Calu3 (cell line): ENCODE measurements at regions not wholly inside any gene's neighbourhood (a gene's known extent, or its start where the extent isn't known, plus 50 kb on each side); places are given as distances from the start of the nearest gene placed in this dataset.
"Not testable (repeated sequence)": the region's sequence is repeated elsewhere in the genome, so short reads cannot be mapped to it uniquely, and the experiment has no call there.

ENCODE experiments used
- BruUV-seq: library from RNA; stranded (reverse); fragments of 400-500 nt; replicated peaks from 2 replicates; lab custom pipeline; 2021; lab: Mats Ljungman, UMichigan
- CTCF ChIA-PET: fragments of 300-600 bp; sonication (Branson Sonifier 250); formaldehyde crosslinking; loops from one replicate; lab custom pipeline; 2022; ENCODE audit warnings: antibody characterized with exemption; lab: Charles Lee
- DNase-seq: peaks from one replicate; pipeline ENCODE4 v3.0.0; 2022
- H3K27ac Mint-ChIP-seq: one replicate; pipeline ENCODE4 v1.8.0; 2022; ENCODE audit warnings: mixed read lengths; ENCODE audit not compliant: unreplicated experiment
- H3K27me3 Mint-ChIP-seq: one replicate; pipeline ENCODE4 v1.8.0; 2022; ENCODE audit warnings: mixed read lengths; ENCODE audit not compliant: unreplicated experiment
- H3K36me3 Mint-ChIP-seq: one replicate; pipeline ENCODE4 v1.8.0; 2022; ENCODE audit warnings: mild to moderate bottlenecking, moderate library complexity, mixed read lengths; ENCODE audit not compliant: insufficient read depth, unreplicated experiment
- H3K4me1 Mint-ChIP-seq: one replicate; pipeline ENCODE4 v1.8.0; 2022; ENCODE audit warnings: mild to moderate bottlenecking, low read depth, mixed read lengths; ENCODE audit not compliant: unreplicated experiment
- H3K4me3 Mint-ChIP-seq: one replicate; pipeline ENCODE4 v1.8.0; 2022; ENCODE audit warnings: mild to moderate bottlenecking, low read depth, moderate library complexity, mixed read lengths; ENCODE audit not compliant: unreplicated experiment
- H3K9me3 Mint-ChIP-seq: one replicate; pipeline ENCODE4 v1.8.0; 2022; ENCODE audit warnings: low read depth, mixed read lengths; ENCODE audit not compliant: unreplicated experiment
- CTCF ChIP-seq: fragments of 200-600 bp; IDR thresholded peaks from one replicate; pipeline ENCODE4 v1.8.0; 2022; ENCODE audit warnings: antibody characterized with exemption; ENCODE audit not compliant: unreplicated experiment
- intact Hi-C: fragments of 100-400 bp; cut with micrococcal nuclease; formaldehyde crosslinking; loops from one replicate; pipeline ENCODE4 v1.10.0; 2022; ENCODE audit not compliant: unreplicated experiment

- H3K4me3 Mint-ChIP-seq, intact Hi-C loops, BruUV-seq, H3K27ac Mint-ChIP-seq, H3K27me3 Mint-ChIP-seq, H3K9me3 Mint-ChIP-seq, DNase-seq, H3K4me1 Mint-ChIP-seq, CTCF ChIA-PET, H3K36me3 Mint-ChIP-seq: not testable (repeated sequence)
These were observed 99.2 kb upstream of the TERB2 start for GRCh38 chr15:44857164-44857710.

- intact Hi-C loops, H3K9me3 Mint-ChIP-seq, CTCF ChIA-PET, H3K27ac Mint-ChIP-seq, H3K36me3 Mint-ChIP-seq, H3K4me3 Mint-ChIP-seq, H3K27me3 Mint-ChIP-seq, BruUV-seq, H3K4me1 Mint-ChIP-seq, DNase-seq: not testable (repeated sequence)
These were observed 97.4 kb upstream of the TERB2 start for GRCh38 chr15:44859088-44859487.

GRCh38 chr15:44860168-44860567 lies 96.3 kb upstream of the TERB2 start:
- H3K4me3 Mint-ChIP-seq, CTCF ChIA-PET, DNase-seq, H3K36me3 Mint-ChIP-seq, H3K4me1 Mint-ChIP-seq, intact Hi-C loops, H3K9me3 Mint-ChIP-seq, BruUV-seq, H3K27me3 Mint-ChIP-seq, H3K27ac Mint-ChIP-seq: not testable (repeated sequence)

GRCh38 chr15:44861439-44861910 lies 95.0 kb upstream of the TERB2 start:
- H3K4me1 Mint-ChIP-seq = peaks cover 9% of the 10 kb centered on the region
- BruUV-seq = no TSS peak
- DNase-seq = no peak
- intact Hi-C loops = no loop called here
- H3K27me3 Mint-ChIP-seq = peaks cover 5% of the 10 kb centered on the region
- H3K4me3 Mint-ChIP-seq = no peak overlapping the region
- peaks cover 5% of the 10 kb centered on the region for H3K36me3 Mint-ChIP-seq
- CTCF ChIA-PET = no interaction called here
- H3K9me3 Mint-ChIP-seq = no peaks in the 10 kb centered on the region
- TF ChIP-seq CTCF = no peak
- no peak overlapping the region for H3K27ac Mint-ChIP-seq

- Mint-ChIP-seq H3K36me3 (peaks cover 5% of the 10 kb centered on the region), H3K4me3 (no peak overlapping the region), H3K9me3 (peaks cover 1% of the 10 kb centered on the region), H3K4me1 (peaks cover 9% of the 10 kb centered on the region), H3K27me3 (peaks cover 10% of the 10 kb centered on the region), H3K27ac (no peak overlapping the region)
- no peak for TF ChIP-seq CTCF
- CTCF ChIA-PET = no interaction called here
- intact Hi-C loops = no loop called here
- BruUV-seq = no TSS peak
- DNase-seq = no peak
These were observed 94.6 kb upstream of the TERB2 start for GRCh38 chr15:44861917-44862316.

- H3K4me1 Mint-ChIP-seq, H3K9me3 Mint-ChIP-seq, intact Hi-C loops, H3K36me3 Mint-ChIP-seq, H3K4me3 Mint-ChIP-seq, CTCF ChIA-PET, BruUV-seq: not testable (repeated sequence)
- peaks cover 19% of the 10 kb centered on the region for H3K27me3 Mint-ChIP-seq
- peak overlapping the region; percentile 29 for H3K27ac Mint-ChIP-seq
- peak; percentile 26 for DNase-seq
These were observed 93.6 kb upstream of the TERB2 start for GRCh38 chr15:44862866-44863265.

- CTCF ChIA-PET, BruUV-seq, H3K27ac Mint-ChIP-seq, H3K9me3 Mint-ChIP-seq, DNase-seq, H3K36me3 Mint-ChIP-seq, H3K4me3 Mint-ChIP-seq, H3K4me1 Mint-ChIP-seq: not testable (repeated sequence)
- intact Hi-C loops = loop anchor here (5.0 kb wide), 1 partner anchor 39 kb away; no protein-coding TSS in a partner anchor
- peaks cover 57% of the 10 kb centered on the region for H3K27me3 Mint-ChIP-seq
These were observed 88.4 kb upstream of the TERB2 start for GRCh38 chr15:44868100-44868499.

GRCh38 chr15:44870125-44870524 lies 86.4 kb upstream of the TERB2 start:
- H3K4me1 Mint-ChIP-seq, CTCF ChIA-PET, H3K27ac Mint-ChIP-seq, H3K9me3 Mint-ChIP-seq, H3K36me3 Mint-ChIP-seq, DNase-seq, BruUV-seq, H3K4me3 Mint-ChIP-seq, intact Hi-C loops: not testable (repeated sequence)
- H3K27me3 Mint-ChIP-seq = peaks cover 66% of the 10 kb centered on the region
